KMS-11 (cell line): ENCODE measurements at regions not wholly inside any gene's neighbourhood (a gene's known extent, or its start where the extent isn't known, plus 50 kb on each side); places are given as distances from the start of the nearest gene placed in this dataset.
"Not testable (repeated sequence)": the region's sequence is repeated elsewhere in the genome, so short reads cannot be mapped to it uniquely, and the experiment has no call there.

Experiments used
- H2AFZ ChIP-seq: fragments of 200-600 bp; sonication (generic); 2 replicates; pipeline ENCODE4 v1.6.1; 2016; ENCODE audit warnings: antibody characterized with exemption, mixed run types, low read depth
- H3K27ac ChIP-seq: fragments of 200-600 bp; sonication (generic); 2 replicates; pipeline ENCODE4 v1.6.1; 2016; ENCODE audit warnings: mild to moderate bottlenecking, mixed run types
- H3K27me3 ChIP-seq: fragments of 200-600 bp; sonication (generic); 2 replicates; pipeline ENCODE4 v1.6.1; 2017; ENCODE audit warnings: mild to moderate bottlenecking, low read depth, mixed run types, moderate library complexity; ENCODE audit not compliant: insufficient read depth
- H3K36me3 ChIP-seq: fragments of 200-600 bp; sonication (generic); 2 replicates; pipeline ENCODE4 v1.6.1; 2017; ENCODE audit warnings: mild to moderate bottlenecking, mixed run types; ENCODE audit not compliant: insufficient read depth
- H3K4me1 ChIP-seq: fragments of 200-600 bp; sonication (generic); 2 replicates; pipeline ENCODE4 v1.6.1; 2016; ENCODE audit warnings: mild to moderate bottlenecking, low read depth, mixed run types; ENCODE audit not compliant: poor library complexity, severe bottlenecking
- H3K4me2 ChIP-seq: fragments of 200-600 bp; sonication (generic); 2 replicates; pipeline ENCODE4 v1.7.0; 2016; ENCODE audit warnings: mild to moderate bottlenecking, mixed run types
- H3K4me3 ChIP-seq: fragments of 200-600 bp; sonication (generic); IDR thresholded peaks from 2 replicates; pipeline ENCODE4 v1.6.1; 2017; ENCODE audit warnings: low read depth, low read length, mixed read lengths; ENCODE audit not compliant: insufficient read depth
- H3K79me2 ChIP-seq: fragments of 200-600 bp; sonication (generic); 2 replicates; pipeline ENCODE4 v1.6.1; 2016; ENCODE audit warnings: low read depth, mixed run types; ENCODE audit not compliant: insufficient read depth
- H3K9ac ChIP-seq: fragments of 200-600 bp; sonication (generic); 2 replicates; pipeline ENCODE4 v1.6.1; 2016; ENCODE audit warnings: mild to moderate bottlenecking, mixed run types
- H4K20me1 ChIP-seq: fragments of 200-600 bp; sonication (generic); 2 replicates; pipeline ENCODE4 v1.6.1; 2016; ENCODE audit warnings: mild to moderate bottlenecking, mixed run types; ENCODE audit not compliant: insufficient read depth
- TF ChIP-seq, protein P1 (sequence below): fragments of 200-600 bp; sonication (generic); conservative IDR thresholded peaks from 2 replicates; pipeline ENCODE4 v1.6.1; 2017; ENCODE audit warnings: low read depth, mild to moderate bottlenecking, antibody characterized with exemption, low read length, moderate library complexity, mixed read lengths

DNA sequence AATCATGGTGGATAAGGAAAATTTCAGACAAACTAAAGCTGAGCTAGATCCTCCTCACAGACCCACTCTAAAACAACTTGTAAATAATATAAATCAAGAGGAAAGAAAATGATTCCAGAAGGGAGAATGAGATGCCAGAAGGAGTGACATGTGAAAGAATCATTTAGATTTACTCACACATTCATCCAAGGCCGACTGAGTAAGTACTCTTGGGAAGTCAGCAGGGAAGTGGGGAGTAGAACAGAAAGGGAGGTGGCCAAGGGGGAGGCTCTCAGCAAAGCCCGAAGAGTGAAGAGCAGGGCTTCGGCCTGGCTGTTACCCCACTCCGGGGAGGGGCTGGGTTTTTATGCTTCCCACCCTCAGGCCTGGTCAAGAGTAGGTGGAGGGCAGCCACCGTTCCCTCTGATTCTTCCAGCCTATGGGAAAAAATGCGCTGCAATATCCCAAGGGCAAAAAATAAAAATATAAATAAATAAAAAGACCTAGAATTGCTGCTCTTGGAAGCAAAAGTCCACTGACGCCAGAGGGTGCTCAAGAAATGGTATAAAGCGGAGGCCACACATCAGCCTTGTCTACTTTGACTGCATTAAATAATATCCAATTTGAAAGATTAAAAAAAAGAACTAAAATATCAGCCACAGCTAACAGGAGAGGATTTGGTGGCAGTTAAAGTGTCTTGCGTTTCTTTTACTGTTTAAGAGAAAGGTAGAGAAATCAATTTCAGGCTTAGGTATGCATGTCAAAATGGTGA is 110.2 kb upstream of the COL5A1 start:
- Histone ChIP-seq H3K36me3 (no peaks in the 10 kb centered on the region), H3K4me2 (no peak overlapping the region), H3K4me1 (no peaks in the 10 kb centered on the region), H3K27me3 (peaks cover 84% of the 10 kb centered on the region), H3K79me2 (no peaks in the 10 kb centered on the region), H2AFZ (no peak overlapping the region), H3K9ac (no peak overlapping the region), H3K27ac (no peak overlapping the region), H4K20me1 (no peaks in the 10 kb centered on the region), H3K4me3 (no peak overlapping the region)
- TF ChIP-seq, protein P1, sequence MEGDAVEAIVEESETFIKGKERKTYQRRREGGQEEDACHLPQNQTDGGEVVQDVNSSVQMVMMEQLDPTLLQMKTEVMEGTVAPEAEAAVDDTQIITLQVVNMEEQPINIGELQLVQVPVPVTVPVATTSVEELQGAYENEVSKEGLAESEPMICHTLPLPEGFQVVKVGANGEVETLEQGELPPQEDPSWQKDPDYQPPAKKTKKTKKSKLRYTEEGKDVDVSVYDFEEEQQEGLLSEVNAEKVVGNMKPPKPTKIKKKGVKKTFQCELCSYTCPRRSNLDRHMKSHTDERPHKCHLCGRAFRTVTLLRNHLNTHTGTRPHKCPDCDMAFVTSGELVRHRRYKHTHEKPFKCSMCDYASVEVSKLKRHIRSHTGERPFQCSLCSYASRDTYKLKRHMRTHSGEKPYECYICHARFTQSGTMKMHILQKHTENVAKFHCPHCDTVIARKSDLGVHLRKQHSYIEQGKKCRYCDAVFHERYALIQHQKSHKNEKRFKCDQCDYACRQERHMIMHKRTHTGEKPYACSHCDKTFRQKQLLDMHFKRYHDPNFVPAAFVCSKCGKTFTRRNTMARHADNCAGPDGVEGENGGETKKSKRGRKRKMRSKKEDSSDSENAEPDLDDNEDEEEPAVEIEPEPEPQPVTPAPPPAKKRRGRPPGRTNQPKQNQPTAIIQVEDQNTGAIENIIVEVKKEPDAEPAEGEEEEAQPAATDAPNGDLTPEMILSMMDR: no peak

DNA sequence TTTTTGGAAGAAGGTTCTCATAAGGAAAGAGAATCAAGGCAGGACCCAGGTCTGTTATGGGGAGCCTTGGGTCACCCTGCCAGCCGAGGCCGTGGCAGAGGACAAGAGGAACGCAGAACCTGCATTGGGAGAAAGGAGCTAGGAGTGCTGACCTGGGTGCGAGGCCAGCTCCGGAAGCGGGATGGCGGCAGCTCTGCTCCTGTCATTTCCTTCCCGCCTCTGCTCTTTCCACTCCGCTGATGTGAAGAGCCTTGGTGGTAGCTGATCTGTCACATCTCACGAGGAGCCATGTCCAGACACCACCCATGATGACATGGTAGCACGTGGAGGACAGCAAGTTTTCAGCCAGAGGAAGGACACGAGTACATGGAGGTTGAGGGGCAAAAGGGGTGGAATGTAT is 109.5 kb upstream of the COL5A1 start:
- Histone ChIP-seq H3K9ac (no peak overlapping the region), H2AFZ (no peak overlapping the region), H3K4me2 (no peak overlapping the region), H4K20me1 (no peaks in the 10 kb centered on the region), H3K27me3 (peaks cover 78% of the 10 kb centered on the region), H3K4me1 (no peaks in the 10 kb centered on the region), H3K27ac (no peak overlapping the region), H3K79me2 (no peaks in the 10 kb centered on the region), H3K4me3 (no peak overlapping the region), H3K36me3 (no peaks in the 10 kb centered on the region)
- TF ChIP-seq, protein P1: no peak

DNA sequence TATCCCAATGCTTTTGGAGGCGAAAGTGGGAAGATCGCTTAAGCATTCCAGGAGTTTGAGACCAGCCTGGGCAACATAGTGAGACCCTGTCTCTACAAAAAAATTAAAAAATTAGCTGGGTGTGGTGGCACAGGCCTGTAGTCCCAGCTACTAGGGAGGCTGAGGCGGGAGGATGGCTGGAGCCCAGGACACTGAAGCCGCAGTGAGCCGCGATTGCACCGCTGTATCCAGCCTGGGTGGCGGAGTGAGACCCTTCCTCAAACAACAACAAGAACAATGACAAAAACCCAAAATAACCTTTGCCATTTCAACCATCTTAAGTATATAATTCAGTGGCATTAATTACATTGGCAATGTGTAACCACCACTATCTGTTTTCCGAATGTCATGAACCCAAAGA is 108.9 kb upstream of the COL5A1 start:
- not testable (repeated sequence) for H3K36me3 ChIP-seq, H3K27ac ChIP-seq, H3K9ac ChIP-seq, H2AFZ ChIP-seq, H3K4me2 ChIP-seq, H4K20me1 ChIP-seq, H3K4me1 ChIP-seq, H3K4me3 ChIP-seq, H3K79me2 ChIP-seq
- H3K27me3 ChIP-seq: peaks cover 80% of the 10 kb centered on the region

DNA sequence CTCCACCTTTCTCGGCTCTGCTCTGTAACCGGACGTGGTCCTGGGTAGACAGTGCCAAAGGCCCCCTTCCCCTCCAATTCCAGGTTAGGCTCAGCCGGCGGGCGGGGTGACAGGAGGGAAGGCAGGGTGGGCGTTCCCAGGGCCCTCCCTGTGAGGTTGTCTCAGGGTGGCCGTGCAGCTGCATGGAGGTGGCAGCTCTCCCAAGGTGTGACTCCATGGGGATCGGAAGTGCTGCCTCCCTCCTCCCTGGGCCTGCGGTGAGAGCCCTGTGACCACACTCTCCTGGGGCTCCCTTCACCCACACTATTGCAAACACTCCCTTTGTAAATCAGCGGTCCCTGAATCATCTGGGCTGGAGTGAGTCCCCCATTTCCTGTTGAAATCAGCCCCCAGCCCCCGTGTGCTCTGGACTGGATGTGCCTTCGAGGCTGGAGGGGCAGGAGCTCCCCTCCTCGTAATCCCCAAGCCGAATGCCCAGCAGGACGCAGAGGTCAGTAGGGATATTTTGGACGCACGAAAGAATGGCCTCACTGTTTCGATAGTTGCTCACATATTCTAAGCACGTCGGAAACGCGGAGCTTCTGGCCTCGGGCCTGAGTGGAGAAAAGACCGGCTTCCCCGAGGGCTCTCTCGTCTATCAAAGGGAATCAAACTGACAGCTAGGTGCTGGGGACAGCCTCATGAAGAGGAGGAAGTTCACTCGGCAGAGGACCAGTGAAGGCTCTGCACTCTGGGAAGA is 107.6 kb upstream of the COL5A1 start:
- Histone ChIP-seq H4K20me1 (no peaks in the 10 kb centered on the region), H3K27me3 (peaks cover 81% of the 10 kb centered on the region), H3K4me1 (no peaks in the 10 kb centered on the region), H3K9ac (no peak overlapping the region), H3K4me3 (no peak overlapping the region), H3K27ac (no peak overlapping the region), H2AFZ (no peak overlapping the region), H3K79me2 (no peaks in the 10 kb centered on the region), H3K4me2 (no peak overlapping the region), H3K36me3 (no peaks in the 10 kb centered on the region)
- TF ChIP-seq, protein P1: no peak

DNA sequence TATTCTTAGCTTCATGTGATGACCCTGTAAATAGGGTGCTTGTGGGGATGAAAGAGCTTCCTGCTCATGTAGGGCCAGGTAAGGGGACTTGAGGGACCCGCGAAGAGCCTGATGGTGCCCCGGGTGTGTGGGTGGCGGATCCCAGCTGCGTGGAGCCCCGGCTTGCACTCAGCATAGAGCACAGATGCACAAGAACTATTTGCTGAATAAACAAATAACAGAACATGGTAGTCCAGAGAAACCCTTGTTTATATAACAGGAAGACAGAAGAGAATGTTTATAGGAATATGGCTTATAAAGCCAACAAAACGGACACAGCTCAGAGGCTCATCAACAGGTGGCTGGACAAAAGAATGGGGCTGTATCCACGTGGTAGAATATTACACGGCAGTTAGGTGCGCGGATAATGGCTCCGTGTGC is 106.9 kb upstream of the COL5A1 start:
- H4K20me1 ChIP-seq: no peaks in the 10 kb centered on the region
- TF ChIP-seq, protein P1: no peak
- H3K27ac ChIP-seq: no peak overlapping the region
- no peak overlapping the region for H3K4me3 ChIP-seq
- no peaks in the 10 kb centered on the region for H3K36me3 ChIP-seq
- H3K9ac ChIP-seq: no peak overlapping the region
- H3K79me2 ChIP-seq: no peaks in the 10 kb centered on the region
- H3K27me3 ChIP-seq: peaks cover 82% of the 10 kb centered on the region
- H3K4me2 ChIP-seq: no peak overlapping the region
- no peaks in the 10 kb centered on the region for H3K4me1 ChIP-seq
- no peak overlapping the region for H2AFZ ChIP-seq
